ENCODE measurements at regions not wholly inside any gene's neighbourhood (a gene's known extent, or its start where the extent isn't known, plus 50 kb on each side); places are given as distances from the start of the nearest gene placed in this dataset.

DNA sequence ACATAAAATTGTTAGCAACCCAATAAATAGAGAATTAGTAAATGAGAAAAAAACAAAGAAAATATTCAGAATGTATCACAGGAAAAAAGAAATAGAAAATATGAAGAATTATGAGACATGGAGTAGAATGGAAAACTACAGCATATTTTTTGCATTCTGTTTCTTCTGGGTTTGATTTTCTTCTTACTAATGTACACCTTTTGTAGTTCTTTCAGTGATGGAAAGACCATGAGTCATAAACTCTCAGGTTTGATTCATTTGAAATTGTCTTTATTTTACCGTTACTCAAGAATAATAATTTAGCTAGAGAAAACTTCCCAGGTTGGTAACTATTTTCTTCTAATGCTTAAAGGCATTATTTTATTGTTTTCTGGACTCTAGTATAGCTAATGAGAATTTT is 90.3 kb upstream of the TMEM170B start:
- no peak for TF ChIP-seq KLF1 (tag by site-specific recombination; IDR thresholded peaks at IDR 0.05)
- no peak for TF ChIP-seq ZNF302 (tag by site-specific recombination; IDR thresholded peaks at IDR 0.05; ENCODE audit: low read depth)
- no peak for TF ChIP-seq CTCF (tag by site-specific recombination; IDR thresholded peaks at IDR 0.05)
- no peak for TF ChIP-seq ZNF629 (tag by site-specific recombination; IDR thresholded peaks at IDR 0.05)
- no peak for TF ChIP-seq REST (tag by site-specific recombination; IDR thresholded peaks at IDR 0.05)
- no peak for TF ChIP-seq ZNF677 (tag by site-specific recombination; IDR thresholded peaks at IDR 0.05)
- TF ChIP-seq ZNF426 (tag by site-specific recombination; IDR thresholded peaks at IDR 0.05) = no peak
- no peak for TF ChIP-seq TCF7L2 (IDR thresholded peaks at IDR 0.05; ENCODE audit: borderline replicate concordance, low read depth, low read length)
- no peak for TF ChIP-seq ZNF596 (tag by site-specific recombination; IDR thresholded peaks at IDR 0.05)
- no peak for TF ChIP-seq YY1 (tag by site-specific recombination; IDR thresholded peaks at IDR 0.05)
- TF ChIP-seq ZNF514 (tag by site-specific recombination; IDR thresholded peaks at IDR 0.05) = no peak
- TF ChIP-seq, protein P1, sequence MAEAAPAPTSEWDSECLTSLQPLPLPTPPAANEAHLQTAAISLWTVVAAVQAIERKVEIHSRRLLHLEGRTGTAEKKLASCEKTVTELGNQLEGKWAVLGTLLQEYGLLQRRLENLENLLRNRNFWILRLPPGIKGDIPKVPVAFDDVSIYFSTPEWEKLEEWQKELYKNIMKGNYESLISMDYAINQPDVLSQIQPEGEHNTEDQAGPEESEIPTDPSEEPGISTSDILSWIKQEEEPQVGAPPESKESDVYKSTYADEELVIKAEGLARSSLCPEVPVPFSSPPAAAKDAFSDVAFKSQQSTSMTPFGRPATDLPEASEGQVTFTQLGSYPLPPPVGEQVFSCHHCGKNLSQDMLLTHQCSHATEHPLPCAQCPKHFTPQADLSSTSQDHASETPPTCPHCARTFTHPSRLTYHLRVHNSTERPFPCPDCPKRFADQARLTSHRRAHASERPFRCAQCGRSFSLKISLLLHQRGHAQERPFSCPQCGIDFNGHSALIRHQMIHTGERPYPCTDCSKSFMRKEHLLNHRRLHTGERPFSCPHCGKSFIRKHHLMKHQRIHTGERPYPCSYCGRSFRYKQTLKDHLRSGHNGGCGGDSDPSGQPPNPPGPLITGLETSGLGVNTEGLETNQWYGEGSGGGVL (tag by site-specific recombination; IDR thresholded peaks at IDR 0.05) = no peak
- TF ChIP-seq, protein P2, sequence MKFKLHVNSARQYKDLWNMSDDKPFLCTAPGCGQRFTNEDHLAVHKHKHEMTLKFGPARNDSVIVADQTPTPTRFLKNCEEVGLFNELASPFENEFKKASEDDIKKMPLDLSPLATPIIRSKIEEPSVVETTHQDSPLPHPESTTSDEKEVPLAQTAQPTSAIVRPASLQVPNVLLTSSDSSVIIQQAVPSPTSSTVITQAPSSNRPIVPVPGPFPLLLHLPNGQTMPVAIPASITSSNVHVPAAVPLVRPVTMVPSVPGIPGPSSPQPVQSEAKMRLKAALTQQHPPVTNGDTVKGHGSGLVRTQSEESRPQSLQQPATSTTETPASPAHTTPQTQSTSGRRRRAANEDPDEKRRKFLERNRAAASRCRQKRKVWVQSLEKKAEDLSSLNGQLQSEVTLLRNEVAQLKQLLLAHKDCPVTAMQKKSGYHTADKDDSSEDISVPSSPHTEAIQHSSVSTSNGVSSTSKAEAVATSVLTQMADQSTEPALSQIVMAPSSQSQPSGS (tag by site-specific recombination; IDR thresholded peaks at IDR 0.05; ENCODE audit: low read depth) = no peak
